Liver (tissue), 7 donors: ENCODE measurements at regions not wholly inside any gene's neighbourhood (a gene's known extent, or its start where the extent isn't known, plus 50 kb on each side); places are given as distances from the start of the nearest gene placed in this dataset.

Experiments
- DNase-seq: peaks from one replicate; pipeline ENCODE4 v3.0.0-alpha.2; 2017; ENCODE audit warnings: low spot score
- H3K27ac ChIP-seq, 2 donors: one replicate each; pipeline ENCODE4 v1.7.0; 2013; ENCODE audit warnings: inconsistent platforms in 2 of 2, low read length in 2 of 2, control low read depth in 1 of 2, low read depth in 1 of 2, mild to moderate bottlenecking in 1 of 2
- H3K27me3 ChIP-seq, 4 donors: one replicate each; pipeline versions ENCODE4 v1.6.1 to v1.7.0; 2013; ENCODE audit warnings: low read length in 3 of 4, inconsistent platforms in 1 of 4, mild to moderate bottlenecking in 1 of 4, moderate library complexity in 1 of 4; ENCODE audit not compliant: control insufficient read depth in 4 of 4, insufficient read depth in 4 of 4
- H3K36me3 ChIP-seq, 4 donors: one replicate each; pipeline versions ENCODE4 v1.6.1 to v1.7.0; 2013; ENCODE audit warnings: low read length in 3 of 4, mild to moderate bottlenecking in 3 of 4, low read depth in 1 of 4, moderate library complexity in 1 of 4; ENCODE audit not compliant: control insufficient read depth in 4 of 4, insufficient read depth in 3 of 4
- H3K4me1 ChIP-seq, 4 donors: one replicate each; pipeline versions ENCODE4 v1.6.1 to v1.7.0; 2013; ENCODE audit warnings: low read length in 3 of 4, mild to moderate bottlenecking in 3 of 4, moderate library complexity in 1 of 4; ENCODE audit not compliant: control insufficient read depth in 4 of 4, insufficient read depth in 4 of 4
- H3K4me3 ChIP-seq, 3 donors: one replicate each; pipeline versions ENCODE4 v1.6.1 to v1.7.0; 2013; ENCODE audit warnings: low read length in 3 of 3, control low read depth in 1 of 3, low read depth in 1 of 3, mild to moderate bottlenecking in 1 of 3
- H3K9ac ChIP-seq, 2 donors: one replicate each; pipeline ENCODE4 v1.7.0; 2013; ENCODE audit warnings: low read length in 2 of 2, mild to moderate bottlenecking in 2 of 2, moderate library complexity in 2 of 2, control low read depth in 1 of 2, low read depth in 1 of 2
- H3K9me3 ChIP-seq, 4 donors: one replicate each; pipeline versions ENCODE4 v1.6.1 to v1.7.0; 2013; ENCODE audit warnings: low read length in 3 of 4; ENCODE audit not compliant: control insufficient read depth in 4 of 4
- FOXA1 ChIP-seq: IDR thresholded peaks from 2 replicates; pipeline ENCODE4 v1.6.1; 2016; ENCODE audit warnings: antibody characterized with exemption
- GABPA ChIP-seq, 2 donors: IDR thresholded peaks in 1 of 2; conservative IDR thresholded peaks in 1 of 2; 2 replicates each; pipeline ENCODE4 v1.6.1; 2016; ENCODE audit warnings: antibody characterized with exemption in 2 of 2, mild to moderate bottlenecking in 1 of 2, moderate library complexity in 1 of 2
- HNF4A ChIP-seq, 2 donors: conservative IDR thresholded peaks; 2 replicates each; pipeline ENCODE4 v1.6.1; 2016; ENCODE audit warnings: antibody characterized with exemption in 2 of 2, mild to moderate bottlenecking in 2 of 2
- HNF4G ChIP-seq: IDR thresholded peaks from 2 replicates; pipeline ENCODE4 v1.6.1; 2016; ENCODE audit warnings: antibody characterized with exemption
- NR2F2 ChIP-seq: IDR thresholded peaks from 2 replicates; pipeline ENCODE4 v1.6.1; 2016; ENCODE audit warnings: antibody characterized with exemption
- RXRA ChIP-seq, 2 donors: IDR thresholded peaks; 2 replicates each; pipeline ENCODE4 v1.6.1; 2017 to 2018; ENCODE audit warnings: antibody characterized with exemption in 2 of 2, mild to moderate bottlenecking in 1 of 2
- SP1 ChIP-seq: IDR thresholded peaks from 2 replicates; pipeline ENCODE4 v1.6.1; 2018; ENCODE audit warnings: antibody characterized with exemption, mild to moderate bottlenecking
- YY1 ChIP-seq: IDR thresholded peaks from 2 replicates; pipeline ENCODE4 v1.6.1; 2016; ENCODE audit warnings: antibody characterized with exemption, mild to moderate bottlenecking
- WGBS: extraction: QIAGEN DNeasy Blood & Tissue Kit; methylation state at CpG from one replicate; pipeline ENCODE4 v1.1.7; 2013; 5-methylcytosine and 5-hydroxymethylcytosine counted together
- TF ChIP-seq, protein P1 (sequence below): IDR thresholded peaks from 2 replicates; pipeline ENCODE4 v1.6.1; 2016; ENCODE audit warnings: antibody characterized with exemption, mild to moderate bottlenecking
- TF ChIP-seq, protein P2 (sequence below): IDR thresholded peaks from 2 replicates; pipeline ENCODE4 v1.6.1; 2016; ENCODE audit warnings: antibody characterized with exemption
- TF ChIP-seq, protein P3 (sequence below): IDR thresholded peaks from 2 replicates; pipeline ENCODE4 v1.6.1; 2016; ENCODE audit warnings: antibody characterized with exemption
- TF ChIP-seq, protein P4 (sequence below): IDR thresholded peaks from 2 replicates; pipeline ENCODE4 v1.6.1; 2016; ENCODE audit warnings: antibody characterized with exemption
- donor health status: healthy.
- donor health status: healthy.
- donor health status: healthy.
- donor health status: healthy.

- Histone ChIP-seq H3K27me3 (no peaks in the 10 kb centered on the region), H3K36me3 (no peaks in the 10 kb centered on the region), H3K9ac (no peak overlapping the region), H3K9me3 (no peaks in the 10 kb centered on the region), H3K4me1 (peaks cover 6 to 22% (median 16%) of the 10 kb centered on the region in 4 donors), H3K4me3 (no peak overlapping the region), H3K27ac (no peak overlapping the region)
- TF ChIP-seq GABPA (IDR thresholded peaks at IDR 0.05 in 1 of 2, conservative IDR thresholded peaks at IDR 0.05 in 1 of 2) (no peak), FOXA1 (no peak), SP1 (no peak), NR2F2 (no peak), RXRA (IDR thresholded peaks at IDR 0.05) (no peak), HNF4A (conservative IDR thresholded peaks at IDR 0.05) (no peak), YY1 (no peak)
- TF ChIP-seq, protein P1, sequence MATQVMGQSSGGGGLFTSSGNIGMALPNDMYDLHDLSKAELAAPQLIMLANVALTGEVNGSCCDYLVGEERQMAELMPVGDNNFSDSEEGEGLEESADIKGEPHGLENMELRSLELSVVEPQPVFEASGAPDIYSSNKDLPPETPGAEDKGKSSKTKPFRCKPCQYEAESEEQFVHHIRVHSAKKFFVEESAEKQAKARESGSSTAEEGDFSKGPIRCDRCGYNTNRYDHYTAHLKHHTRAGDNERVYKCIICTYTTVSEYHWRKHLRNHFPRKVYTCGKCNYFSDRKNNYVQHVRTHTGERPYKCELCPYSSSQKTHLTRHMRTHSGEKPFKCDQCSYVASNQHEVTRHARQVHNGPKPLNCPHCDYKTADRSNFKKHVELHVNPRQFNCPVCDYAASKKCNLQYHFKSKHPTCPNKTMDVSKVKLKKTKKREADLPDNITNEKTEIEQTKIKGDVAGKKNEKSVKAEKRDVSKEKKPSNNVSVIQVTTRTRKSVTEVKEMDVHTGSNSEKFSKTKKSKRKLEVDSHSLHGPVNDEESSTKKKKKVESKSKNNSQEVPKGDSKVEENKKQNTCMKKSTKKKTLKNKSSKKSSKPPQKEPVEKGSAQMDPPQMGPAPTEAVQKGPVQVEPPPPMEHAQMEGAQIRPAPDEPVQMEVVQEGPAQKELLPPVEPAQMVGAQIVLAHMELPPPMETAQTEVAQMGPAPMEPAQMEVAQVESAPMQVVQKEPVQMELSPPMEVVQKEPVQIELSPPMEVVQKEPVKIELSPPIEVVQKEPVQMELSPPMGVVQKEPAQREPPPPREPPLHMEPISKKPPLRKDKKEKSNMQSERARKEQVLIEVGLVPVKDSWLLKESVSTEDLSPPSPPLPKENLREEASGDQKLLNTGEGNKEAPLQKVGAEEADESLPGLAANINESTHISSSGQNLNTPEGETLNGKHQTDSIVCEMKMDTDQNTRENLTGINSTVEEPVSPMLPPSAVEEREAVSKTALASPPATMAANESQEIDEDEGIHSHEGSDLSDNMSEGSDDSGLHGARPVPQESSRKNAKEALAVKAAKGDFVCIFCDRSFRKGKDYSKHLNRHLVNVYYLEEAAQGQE = no peak
- TF ChIP-seq, protein P2, sequence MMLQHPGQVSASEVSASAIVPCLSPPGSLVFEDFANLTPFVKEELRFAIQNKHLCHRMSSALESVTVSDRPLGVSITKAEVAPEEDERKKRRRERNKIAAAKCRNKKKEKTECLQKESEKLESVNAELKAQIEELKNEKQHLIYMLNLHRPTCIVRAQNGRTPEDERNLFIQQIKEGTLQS = no peak
- TF ChIP-seq, protein P3, sequence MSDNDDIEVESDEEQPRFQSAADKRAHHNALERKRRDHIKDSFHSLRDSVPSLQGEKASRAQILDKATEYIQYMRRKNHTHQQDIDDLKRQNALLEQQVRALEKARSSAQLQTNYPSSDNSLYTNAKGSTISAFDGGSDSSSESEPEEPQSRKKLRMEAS = no peak
- TF ChIP-seq, protein P4, sequence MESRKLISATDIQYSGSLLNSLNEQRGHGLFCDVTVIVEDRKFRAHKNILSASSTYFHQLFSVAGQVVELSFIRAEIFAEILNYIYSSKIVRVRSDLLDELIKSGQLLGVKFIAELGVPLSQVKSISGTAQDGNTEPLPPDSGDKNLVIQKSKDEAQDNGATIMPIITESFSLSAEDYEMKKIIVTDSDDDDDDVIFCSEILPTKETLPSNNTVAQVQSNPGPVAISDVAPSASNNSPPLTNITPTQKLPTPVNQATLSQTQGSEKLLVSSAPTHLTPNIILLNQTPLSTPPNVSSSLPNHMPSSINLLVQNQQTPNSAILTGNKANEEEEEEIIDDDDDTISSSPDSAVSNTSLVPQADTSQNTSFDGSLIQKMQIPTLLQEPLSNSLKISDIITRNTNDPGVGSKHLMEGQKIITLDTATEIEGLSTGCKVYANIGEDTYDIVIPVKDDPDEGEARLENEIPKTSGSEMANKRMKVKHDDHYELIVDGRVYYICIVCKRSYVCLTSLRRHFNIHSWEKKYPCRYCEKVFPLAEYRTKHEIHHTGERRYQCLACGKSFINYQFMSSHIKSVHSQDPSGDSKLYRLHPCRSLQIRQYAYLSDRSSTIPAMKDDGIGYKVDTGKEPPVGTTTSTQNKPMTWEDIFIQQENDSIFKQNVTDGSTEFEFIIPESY = no peak
- 93% methylated on average over 8 of the region's 8 CpGs for WGBS
- DNase-seq = no peak
Observed at GRCh38 chr6:169935861-169936260, 184.4 kb downstream of the ERMARD start.

GRCh38 chr6:169935348-169935718 is 183.9 kb downstream of the ERMARD start:
- Histone ChIP-seq H3K4me1 (peaks cover 6 to 22% (median 16%) of the 10 kb centered on the region in 4 donors), H3K9me3 (no peaks in the 10 kb centered on the region), H3K27me3 (no peaks in the 10 kb centered on the region), H3K36me3 (no peaks in the 10 kb centered on the region), H3K27ac (no peak overlapping the region), H3K9ac (no peak overlapping the region), H3K4me3 (no peak overlapping the region)
- TF ChIP-seq HNF4G = no peak
- WGBS = 91% methylated on average over 14 of the region's 14 CpGs
- DNase-seq = no peak

GRCh38 chr6:169934699-169935347 is 183.4 kb downstream of the ERMARD start:
- H3K27me3 ChIP-seq = no peaks in the 10 kb centered on the region
- WGBS = 77% methylated on average over 22 of the region's 22 CpGs
- peak overlapping the region; percentile 33 to 51 for H3K27ac ChIP-seq
- H3K9me3 ChIP-seq = no peaks in the 10 kb centered on the region
- no peak overlapping the region for H3K4me3 ChIP-seq
- H3K4me1 ChIP-seq = peaks cover 6 to 22% (median 16%) of the 10 kb centered on the region in 4 donors
- H3K9ac ChIP-seq = no peak overlapping the region
- DNase-seq = no peak
- no peaks in the 10 kb centered on the region for H3K36me3 ChIP-seq
- TF ChIP-seq, protein P1 = no peak
- TF ChIP-seq, protein P2 = no peak
- no peak for TF ChIP-seq HNF4A (conservative IDR thresholded peaks at IDR 0.05)
- no peak for TF ChIP-seq HNF4G
- TF ChIP-seq, protein P3 = no peak
- TF ChIP-seq SP1 = peak; percentile 25
- no peak for TF ChIP-seq FOXA1
- TF ChIP-seq, protein P4 = no peak
